Uterus (tissue), 3 donors: ENCODE measurements at regions not wholly inside any gene's neighbourhood (a gene's known extent, or its start where the extent isn't known, plus 50 kb on each side); places are given as distances from the start of the nearest gene placed in this dataset. TPM values are rescaled to one million over a fixed set of nuclear protein-coding genes. Genes with fewer than 3 reads are reported as not detected.
A peak's percentile ranks its signal among the peaks of the same experiment; 100 is the strongest.

ENCODE experiments used
- DNase-seq, 2 donors: peaks; one replicate each; pipeline ENCODE4 v3.0.0-alpha.2; 2019 to 2020
- H3K27ac ChIP-seq, 2 donors: fragments of 200-600 bp; sonication (generic); 1 replicate in 1 of 2; 2 replicates in 1 of 2; pipeline ENCODE4 v1.5.1; 2016 to 2018
- H3K27me3 ChIP-seq, 2 donors: fragments of 200-600 bp; sonication (generic); one replicate each; pipeline ENCODE4 v1.5.1; 2018 to 2019; ENCODE audit warnings: control low read depth in 1 of 2
- H3K36me3 ChIP-seq, 2 donors: fragments of 200-600 bp; sonication (generic); one replicate each; pipeline ENCODE4 v1.5.1; 2019; ENCODE audit warnings: control low read depth in 1 of 2
- H3K4me1 ChIP-seq, 2 donors: fragments of 200-600 bp; sonication (generic); one replicate each; pipeline ENCODE4 v1.5.1; 2018 to 2019; ENCODE audit warnings: control low read depth in 1 of 2
- H3K4me3 ChIP-seq, 2 donors: fragments of 200-600 bp; sonication (generic); 1 replicate in 1 of 2; 2 replicates in 1 of 2; pipeline ENCODE4 v1.5.1; 2018 to 2019; ENCODE audit warnings: mild to moderate bottlenecking in 1 of 2
- H3K9me3 ChIP-seq, 2 donors: fragments of 200-600 bp; sonication (generic); one replicate each; pipeline ENCODE4 v1.5.1; 2019; ENCODE audit warnings: control low read depth in 1 of 2
- CTCF ChIP-seq, 4 experiments: fragments of 200-600 bp in 2 of 4; fragments of 450-650 bp in 2 of 4; sonication (generic) in 2 of 4; IDR thresholded peaks; one replicate each; pipeline ENCODE4 v1.5.1; 2016 to 2019; ENCODE audit warnings: antibody characterized with exemption in 4 of 4, mild to moderate bottlenecking in 2 of 4, moderate library complexity in 1 of 4
- POLR2A ChIP-seq, 2 donors: fragments of 450-650 bp; IDR thresholded peaks; one replicate each; pipeline ENCODE4 v1.6.1; 2016; ENCODE audit warnings: antibody characterized with exemption in 2 of 2, mild to moderate bottlenecking in 1 of 2, moderate library complexity in 1 of 2
- intact Hi-C: fragments of 100-400 bp; cut with DNase I; formaldehyde crosslinking; loops from one replicate; pipeline ENCODE4 v1.15.1; 2023; ENCODE audit warnings: low total_unique reads
- small RNA-seq: library from RNA; depleted of rRNA; stranded (forward); fragments of <200 nt; gene quantifications from one replicate; pipeline ENCODE3, GENCODE V24; 2016
- donor health status: DM: yes; HTN: yes; CAD: no.

- no peak overlapping the region for H3K4me3 ChIP-seq
- DNase-seq = no peak
- H3K27ac ChIP-seq = no peak overlapping the region
- intact Hi-C loops = no loop called here
- no peaks in the 10 kb centered on the region for H3K36me3 ChIP-seq
- TF ChIP-seq CTCF (IDR thresholded peaks at IDR 0.05) (no peak), POLR2A (IDR thresholded peaks at IDR 0.05) (no peak)
- no peaks in the 10 kb centered on the region for H3K4me1 ChIP-seq
- H3K9me3 ChIP-seq = no peaks in the 10 kb centered on the region
- no peaks in the 10 kb centered on the region for H3K27me3 ChIP-seq
These were observed 58.1 kb upstream of the GPR26 start for GRCh38 chr10:123608047-123608446.

- TF ChIP-seq POLR2A (IDR thresholded peaks at IDR 0.05) = no peak
These were observed 54.9 kb upstream of the GPR26 start for GRCh38 chr10:123611243-123611642.

GRCh38 chr10:123611876-123612275, 54.3 kb upstream of the GPR26 start:
- no peaks in the 10 kb centered on the region for H3K36me3 ChIP-seq
- no peaks in the 10 kb centered on the region for H3K27me3 ChIP-seq
- DNase-seq = no peak
- no peaks in the 10 kb centered on the region for H3K4me1 ChIP-seq
- intact Hi-C loops = no loop called here
- H3K27ac ChIP-seq = no peak overlapping the region
- H3K9me3 ChIP-seq = no peaks in the 10 kb centered on the region
- TF ChIP-seq POLR2A (IDR thresholded peaks at IDR 0.05) (no peak), CTCF (IDR thresholded peaks at IDR 0.05) (no peak)
- H3K4me3 ChIP-seq = no peak overlapping the region

More at GRCh38 chr10:123611243-123611642, 54.9 kb upstream of the GPR26 start:
- no peak for DNase-seq
- Histone ChIP-seq H3K27me3 (no peaks in the 10 kb centered on the region), H3K27ac (no peak overlapping the region), H3K4me3 (no peak overlapping the region), H3K4me1 (no peaks in the 10 kb centered on the region), H3K9me3 (no peaks in the 10 kb centered on the region), H3K36me3 (no peaks in the 10 kb centered on the region)
- intact Hi-C loops = no loop called here

- Histone ChIP-seq H3K4me1 (no peaks in the 10 kb centered on the region), H3K4me3 (no peak overlapping the region), H3K36me3 (no peaks in the 10 kb centered on the region), H3K27ac (no peak overlapping the region), H3K27me3 (no peaks in the 10 kb centered on the region), H3K9me3 (no peaks in the 10 kb centered on the region)
- no peak for DNase-seq
- no peak for TF ChIP-seq CTCF (IDR thresholded peaks at IDR 0.05)
- no peak for TF ChIP-seq POLR2A (IDR thresholded peaks at IDR 0.05)
- intact Hi-C loops = no loop called here
These were observed 52.8 kb upstream of the GPR26 start for GRCh38 chr10:123613346-123613850.

GRCh38 chr10:123614888-123615287, 51.3 kb upstream of the GPR26 start:
- H3K4me3 ChIP-seq = no peak overlapping the region
- H3K27me3 ChIP-seq = no peaks in the 10 kb centered on the region
- TF ChIP-seq CTCF (IDR thresholded peaks at IDR 0.05) (no peak), POLR2A (IDR thresholded peaks at IDR 0.05) (no peak)
- intact Hi-C loops = no loop called here
- H3K36me3 ChIP-seq = no peaks in the 10 kb centered on the region
- no peak overlapping the region for H3K27ac ChIP-seq
- H3K4me1 ChIP-seq = no peaks in the 10 kb centered on the region
- peak in 1 of 2 donors; percentile 24 for DNase-seq
- no peaks in the 10 kb centered on the region for H3K9me3 ChIP-seq

Small RNAs in the stretch of these regions (small RNA-seq; reads per million reads assigned to genes)
- not detected for gene AL160290.3
